ENCODE measurements at regions not wholly inside any gene's neighbourhood (a gene's known extent, or its start where the extent isn't known, plus 50 kb on each side); places are given as distances from the start of the nearest gene placed in this dataset.

DNA sequence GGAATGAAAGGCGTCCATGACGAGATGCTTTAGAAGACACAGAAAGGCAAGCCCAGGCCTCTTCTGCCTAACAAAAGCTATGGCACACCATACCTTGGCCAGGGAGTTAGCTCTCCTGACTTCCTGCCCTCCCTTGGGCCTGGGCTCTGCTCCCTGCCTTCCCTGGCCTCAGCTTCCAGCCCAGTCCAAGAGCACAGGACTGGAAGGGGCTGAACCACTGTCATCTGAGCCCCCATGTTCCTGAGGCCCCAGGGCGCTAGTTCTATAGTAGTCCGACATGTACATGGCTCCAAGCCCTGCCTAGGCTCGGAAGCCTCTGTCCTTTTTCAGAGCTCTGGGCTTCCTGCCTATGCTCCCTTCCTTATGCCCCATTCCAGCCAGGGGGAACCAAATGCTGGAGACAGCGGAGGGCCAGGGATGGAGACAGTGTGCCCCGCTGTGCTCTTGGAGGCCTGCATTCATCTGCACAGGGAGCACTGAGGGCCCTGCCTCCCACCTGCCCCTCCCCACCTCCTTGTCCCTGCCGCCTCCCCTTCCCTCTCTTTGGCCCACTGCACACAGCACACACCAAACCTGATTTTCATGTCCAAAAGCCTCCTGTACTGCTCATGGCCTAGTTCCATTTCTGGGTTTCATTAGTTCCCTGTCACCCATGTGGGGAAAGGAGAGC is 240.1 kb downstream of the RHOU start:
- TF ChIP-seq, protein P1, sequence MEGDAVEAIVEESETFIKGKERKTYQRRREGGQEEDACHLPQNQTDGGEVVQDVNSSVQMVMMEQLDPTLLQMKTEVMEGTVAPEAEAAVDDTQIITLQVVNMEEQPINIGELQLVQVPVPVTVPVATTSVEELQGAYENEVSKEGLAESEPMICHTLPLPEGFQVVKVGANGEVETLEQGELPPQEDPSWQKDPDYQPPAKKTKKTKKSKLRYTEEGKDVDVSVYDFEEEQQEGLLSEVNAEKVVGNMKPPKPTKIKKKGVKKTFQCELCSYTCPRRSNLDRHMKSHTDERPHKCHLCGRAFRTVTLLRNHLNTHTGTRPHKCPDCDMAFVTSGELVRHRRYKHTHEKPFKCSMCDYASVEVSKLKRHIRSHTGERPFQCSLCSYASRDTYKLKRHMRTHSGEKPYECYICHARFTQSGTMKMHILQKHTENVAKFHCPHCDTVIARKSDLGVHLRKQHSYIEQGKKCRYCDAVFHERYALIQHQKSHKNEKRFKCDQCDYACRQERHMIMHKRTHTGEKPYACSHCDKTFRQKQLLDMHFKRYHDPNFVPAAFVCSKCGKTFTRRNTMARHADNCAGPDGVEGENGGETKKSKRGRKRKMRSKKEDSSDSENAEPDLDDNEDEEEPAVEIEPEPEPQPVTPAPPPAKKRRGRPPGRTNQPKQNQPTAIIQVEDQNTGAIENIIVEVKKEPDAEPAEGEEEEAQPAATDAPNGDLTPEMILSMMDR (IDR thresholded peaks at IDR 0.05; ENCODE audit: poor library complexity), result no peak
- TF ChIP-seq EZH2 (IDR thresholded peaks at IDR 0.05; ENCODE audit: borderline replicate concordance) (no peak), EZH2phosphoT487 (IDR thresholded peaks at IDR 0.05; ENCODE audit: low read depth, severe bottlenecking, unreplicated experiment) (no peak)

All from hepatocyte (in vitro differentiated cells).